Testis (tissue), 2 donors: ENCODE measurements at regions not wholly inside any gene's neighbourhood (a gene's known extent, or its start where the extent isn't known, plus 50 kb on each side); places are given as distances from the start of the nearest gene placed in this dataset.

ENCODE experiments used
- DNase-seq: peaks from one replicate; pipeline ENCODE4 v3.0.0-alpha.2; 2019
- H3K27ac ChIP-seq, 2 donors: fragments of 200-600 bp; sonication (generic); one replicate each; pipeline ENCODE4 v1.5.1; 2019
- H3K27me3 ChIP-seq: fragments of 200-600 bp; sonication (generic); one replicate; pipeline ENCODE4 v1.5.1; 2019
- H3K36me3 ChIP-seq: fragments of 200-600 bp; sonication (generic); one replicate; pipeline ENCODE4 v1.5.1; 2017; ENCODE audit warnings: low read depth; ENCODE audit errors: missing control alignments
- H3K4me1 ChIP-seq: fragments of 200-600 bp; sonication (generic); one replicate; pipeline ENCODE4 v1.5.1; 2019
- H3K4me3 ChIP-seq, 2 donors: fragments of 200-600 bp; sonication (generic); one replicate each; pipeline ENCODE4 v1.5.1; 2017 to 2019
- H3K9me3 ChIP-seq: fragments of 200-600 bp; sonication (generic); one replicate; pipeline ENCODE4 v1.5.1; 2017
- CTCF ChIP-seq, 3 experiments: fragments of 450-650 bp in 2 of 3; fragments of 200-600 bp in 1 of 3; sonication (generic) in 1 of 3; IDR thresholded peaks; one replicate each; pipeline ENCODE4 v1.5.1; 2016 to 2019; ENCODE audit warnings: antibody characterized with exemption in 3 of 3, mild to moderate bottlenecking in 2 of 3, moderate library complexity in 1 of 3
- POLR2A ChIP-seq: fragments of 450-650 bp; IDR thresholded peaks from one replicate; pipeline ENCODE4 v1.6.1; 2017; ENCODE audit warnings: antibody characterized with exemption, mild to moderate bottlenecking, moderate library complexity
- WGBS, 2 donors: methylation state at CpG; one replicate each; pipeline ENCODE4 v1.1.5; 2018; 5-methylcytosine and 5-hydroxymethylcytosine counted together
- intact Hi-C: fragments of 100-400 bp; cut with DNase I; formaldehyde crosslinking; loops from one replicate; pipeline ENCODE4 v1.15.1; 2023; ENCODE audit warnings: low total_unique reads

- WGBS, 2 donors: 84 to 85% methylated on average over 4 of the region's 4 CpGs
- H3K4me1 ChIP-seq: no peaks in the 10 kb centered on the region
These were observed 87.0 kb downstream of the FAM217A start for GRCh38 chr6:3991941-3992340.

GRCh38 chr6:3996349-3996748 is 82.6 kb downstream of the FAM217A start:
- no peak for DNase-seq
- Histone ChIP-seq H3K27me3 (no peaks in the 10 kb centered on the region), H3K4me3 (no peak overlapping the region), H3K4me1 (no peaks in the 10 kb centered on the region), H3K9me3 (no peaks in the 10 kb centered on the region), H3K27ac (no peak overlapping the region), H3K36me3 (no peaks in the 10 kb centered on the region)
- intact Hi-C loops: loop anchor here (10.0 kb wide), 1 partner anchor 252 kb away; no protein-coding TSS in a partner anchor
- TF ChIP-seq POLR2A (no peak), CTCF (IDR thresholded peaks at IDR 0.05) (no peak)
- WGBS, 2 donors: 94 to 96% methylated on average over 4 of the region's 4 CpGs

More at GRCh38 chr6:3991941-3992340, 87.0 kb downstream of the FAM217A start:
- Histone ChIP-seq H3K27me3 (no peaks in the 10 kb centered on the region), H3K36me3 (no peaks in the 10 kb centered on the region), H3K4me3 (no peak overlapping the region), H3K27ac (no peak overlapping the region), H3K9me3 (no peaks in the 10 kb centered on the region)
- TF ChIP-seq POLR2A (no peak), CTCF (IDR thresholded peaks at IDR 0.05) (no peak)
- no peak for DNase-seq
- intact Hi-C loops: loop anchor here (10.0 kb wide), 1 partner anchor 247 kb away; no protein-coding TSS in a partner anchor

- WGBS, 2 donors: 56 to 59% methylated on average over 3 of the region's 3 CpGs
- Histone ChIP-seq H3K4me3 (no peak overlapping the region), H3K36me3 (no peaks in the 10 kb centered on the region), H3K27ac (no peak overlapping the region), H3K4me1 (no peaks in the 10 kb centered on the region), H3K27me3 (no peaks in the 10 kb centered on the region), H3K9me3 (no peaks in the 10 kb centered on the region)
- no peak for TF ChIP-seq CTCF (IDR thresholded peaks at IDR 0.05)
- intact Hi-C loops: loop anchor here (10.0 kb wide), 1 partner anchor 252 kb away; no protein-coding TSS in a partner anchor
- no peak for DNase-seq
These were observed 81.7 kb downstream of the FAM217A start for GRCh38 chr6:3997177-3997770.

GRCh38 chr6:3999800-4000661 is 78.9 kb downstream of the FAM217A start:
- no peak overlapping the region for H3K27ac ChIP-seq
- intact Hi-C loops: loop anchor here (10.0 kb wide), 1 partner anchor 255 kb away; no protein-coding TSS in a partner anchor
- no peak overlapping the region for H3K4me3 ChIP-seq
- H3K4me1 ChIP-seq: no peaks in the 10 kb centered on the region
- 91 to 92% methylated on average over 4 of the region's 4 CpGs for whole genome bisulfite sequencing, 2 donors
- H3K27me3 ChIP-seq: no peaks in the 10 kb centered on the region
- TF ChIP-seq CTCF (IDR thresholded peaks at IDR 0.05) (no peak), POLR2A (no peak)
- no peaks in the 10 kb centered on the region for H3K9me3 ChIP-seq
- H3K36me3 ChIP-seq: no peaks in the 10 kb centered on the region
- DNase-seq: no peak
